Loucy (cell line): ENCODE measurements at regions not wholly inside any gene's neighbourhood (a gene's known extent, or its start where the extent isn't known, plus 50 kb on each side); places are given as distances from the start of the nearest gene placed in this dataset.

ENCODE experiments used
- H2AFZ ChIP-seq: fragments of 200-600 bp; sonication (generic); 2 replicates; pipeline ENCODE4 v1.6.0; 2016; ENCODE audit warnings: antibody characterized with exemption, mild to moderate bottlenecking, low read length, moderate library complexity
- H3F3A ChIP-seq: fragments of 200-600 bp; 2 replicates; pipeline ENCODE4 v1.6.0; 2016; ENCODE audit warnings: antibody characterized with exemption, low read depth, mild to moderate bottlenecking
- H3K27me3 ChIP-seq: fragments of 200-600 bp; sonication (generic); 2 replicates; pipeline ENCODE4 v1.6.1; 2014; ENCODE audit warnings: low read length, mild to moderate bottlenecking; ENCODE audit not compliant: insufficient read depth, poor library complexity, severe bottlenecking
- H3K36me3 ChIP-seq: fragments of 200-600 bp; sonication (generic); 2 replicates; pipeline ENCODE4 v1.6.1; 2016; ENCODE audit warnings: low read length; ENCODE audit not compliant: insufficient read depth
- H3K4me1 ChIP-seq: fragments of 200-600 bp; sonication (generic); 2 replicates; pipeline ENCODE4 v1.5.1; 2014; ENCODE audit warnings: low read length, mild to moderate bottlenecking; ENCODE audit not compliant: insufficient read depth, poor library complexity, severe bottlenecking
- H3K4me2 ChIP-seq: fragments of 200-600 bp; sonication (generic); 2 replicates; pipeline ENCODE4 v1.6.0; 2014; ENCODE audit warnings: antibody characterized with exemption, low read length, low read depth, mild to moderate bottlenecking; ENCODE audit not compliant: poor library complexity, severe bottlenecking
- H3K4me3 ChIP-seq: fragments of 200-600 bp; sonication (generic); 2 replicates; pipeline ENCODE4 v1.5.1; 2014; ENCODE audit warnings: low read length, mild to moderate bottlenecking, mixed read lengths; ENCODE audit not compliant: poor library complexity, severe bottlenecking
- H3K79me2 ChIP-seq: fragments of 200-600 bp; sonication (generic); 2 replicates; pipeline ENCODE4 v1.6.1; 2014; ENCODE audit warnings: low read length; ENCODE audit not compliant: insufficient read depth
- H3K9ac ChIP-seq: fragments of 200-600 bp; sonication (generic); 2 replicates; pipeline ENCODE4 v1.6.0; 2014; ENCODE audit warnings: mild to moderate bottlenecking, low read depth, low read length, moderate library complexity; ENCODE audit not compliant: poor library complexity, severe bottlenecking
- H3K9me2 ChIP-seq: fragments of 200-600 bp; sonication (generic); replicated peaks from 2 replicates; pipeline ENCODE4 v1.6.1; 2016; ENCODE audit warnings: low read depth, low read length, mixed read lengths
- H3K9me3 ChIP-seq: fragments of 200-600 bp; sonication (generic); 2 replicates; pipeline ENCODE4 v1.6.1; 2014; ENCODE audit warnings: mild to moderate bottlenecking, antibody characterized with exemption, low read length, low read depth; ENCODE audit not compliant: insufficient read depth
- H4K20me1 ChIP-seq: fragments of 200-600 bp; sonication (generic); 2 replicates; pipeline ENCODE4 v1.6.0; 2014; ENCODE audit warnings: antibody characterized with exemption, low read length, mild to moderate bottlenecking; ENCODE audit not compliant: insufficient read depth, poor library complexity, severe bottlenecking
- CTCF ChIP-seq: fragments of 200-600 bp; sonication (generic); conservative IDR thresholded peaks from 2 replicates; pipeline ENCODE4 v1.5.1; 2014; ENCODE audit warnings: mild to moderate bottlenecking, antibody characterized with exemption, low read length
- EZH2phosphoT487 ChIP-seq: fragments of 200-600 bp; IDR thresholded peaks from 2 replicates; pipeline ENCODE4 v1.6.1; 2018; ENCODE audit warnings: antibody characterized with exemption, mild to moderate bottlenecking, moderate library complexity, borderline replicate concordance

GRCh38 chr9:89996773-89997172, 392.0 kb downstream of the GADD45G start:
- Histone ChIP-seq H3K4me3 (no peak overlapping the region), H3K27me3 (no peaks in the 10 kb centered on the region), H3K4me2 (no peak overlapping the region), H3K9me2 (no peaks in the 10 kb centered on the region), H3K9me3 (no peaks in the 10 kb centered on the region), H3F3A (no peaks in the 10 kb centered on the region), H2AFZ (no peak overlapping the region), H4K20me1 (no peaks in the 10 kb centered on the region), H3K4me1 (no peaks in the 10 kb centered on the region), H3K79me2 (no peaks in the 10 kb centered on the region), H3K9ac (no peak overlapping the region), H3K36me3 (no peaks in the 10 kb centered on the region)
- TF ChIP-seq EZH2phosphoT487: no peak
- peak; percentile 17; the same call in 1 of the 2 replicates for TF ChIP-seq CTCF

GRCh38 chr9:89998633-89999032, 393.8 kb downstream of the GADD45G start:
- H3K9me2 ChIP-seq: no peaks in the 10 kb centered on the region
- H3F3A ChIP-seq: no peaks in the 10 kb centered on the region

GRCh38 chr9:89999176-89999533, 394.3 kb downstream of the GADD45G start:
- Histone ChIP-seq H3K9me3 (no peaks in the 10 kb centered on the region), H3K9ac (no peak overlapping the region), H3K27me3 (no peaks in the 10 kb centered on the region), H2AFZ (peak overlapping the region; percentile 51; the same call in 1 of the 2 replicates), H3K36me3 (no peaks in the 10 kb centered on the region), H3K4me2 (peak overlapping the region; percentile 47), H3K4me3 (no peak overlapping the region), H3K9me2 (no peaks in the 10 kb centered on the region), H3F3A (no peaks in the 10 kb centered on the region), H4K20me1 (no peaks in the 10 kb centered on the region), H3K79me2 (no peaks in the 10 kb centered on the region), H3K4me1 (no peaks in the 10 kb centered on the region)
- no peak for TF ChIP-seq EZH2phosphoT487
- TF ChIP-seq CTCF: no peak

More at GRCh38 chr9:89998633-89999032, 393.8 kb downstream of the GADD45G start:
- Histone ChIP-seq H3K9ac (no peak overlapping the region), H3K4me2 (no peak overlapping the region), H4K20me1 (no peaks in the 10 kb centered on the region), H2AFZ (no peak overlapping the region), H3K36me3 (no peaks in the 10 kb centered on the region), H3K9me3 (no peaks in the 10 kb centered on the region), H3K79me2 (no peaks in the 10 kb centered on the region), H3K4me3 (no peak overlapping the region), H3K27me3 (no peaks in the 10 kb centered on the region), H3K4me1 (no peaks in the 10 kb centered on the region)
- TF ChIP-seq EZH2phosphoT487 (no peak), CTCF (no peak)
